ENCODE measurements at regions not wholly inside any gene's neighbourhood (a gene's known extent, or its start where the extent isn't known, plus 50 kb on each side); places are given as distances from the start of the nearest gene placed in this dataset.

DNA sequence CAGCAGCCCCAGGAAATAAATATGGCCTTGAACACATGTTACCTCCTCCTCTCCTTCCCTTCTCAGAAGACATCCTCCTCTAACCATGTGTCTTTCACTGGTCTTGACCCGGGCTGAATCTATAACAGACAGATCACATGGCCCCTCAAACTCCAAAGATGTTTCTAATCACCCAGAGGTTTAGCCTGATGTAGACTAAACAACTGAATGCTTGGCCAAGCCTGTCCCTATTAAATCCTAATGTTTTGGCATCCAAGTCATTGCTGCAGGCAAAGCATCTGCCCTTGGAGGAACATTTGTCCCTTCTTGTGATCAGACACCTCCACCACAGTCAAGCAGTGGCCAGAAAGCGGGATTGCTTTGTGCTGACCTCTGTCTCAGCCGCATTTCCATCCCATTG is 65.5 kb downstream of the ANKRD60 start:
- no peak for DNase-seq

DNA sequence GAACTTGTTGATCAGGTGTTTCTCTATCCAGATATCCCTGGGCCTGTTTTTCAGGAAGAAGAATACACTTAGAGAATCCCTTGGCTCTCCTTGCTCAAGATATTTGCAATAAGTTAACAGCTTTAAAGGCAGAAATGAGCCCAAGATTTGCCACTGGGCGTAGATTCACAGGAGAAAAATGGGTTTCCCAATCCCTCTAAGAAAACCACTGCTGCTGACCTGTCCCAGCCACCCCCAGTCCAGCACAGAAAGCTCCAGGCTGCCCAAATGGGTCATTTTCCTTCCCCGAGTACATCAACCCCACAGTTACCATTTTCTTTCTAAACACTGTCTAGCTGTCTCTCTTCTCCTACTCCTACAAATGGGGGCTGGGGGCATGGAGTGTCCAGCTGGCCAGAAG is 67.3 kb downstream of the ANKRD60 start:
- no peak for DNase-seq

DNA sequence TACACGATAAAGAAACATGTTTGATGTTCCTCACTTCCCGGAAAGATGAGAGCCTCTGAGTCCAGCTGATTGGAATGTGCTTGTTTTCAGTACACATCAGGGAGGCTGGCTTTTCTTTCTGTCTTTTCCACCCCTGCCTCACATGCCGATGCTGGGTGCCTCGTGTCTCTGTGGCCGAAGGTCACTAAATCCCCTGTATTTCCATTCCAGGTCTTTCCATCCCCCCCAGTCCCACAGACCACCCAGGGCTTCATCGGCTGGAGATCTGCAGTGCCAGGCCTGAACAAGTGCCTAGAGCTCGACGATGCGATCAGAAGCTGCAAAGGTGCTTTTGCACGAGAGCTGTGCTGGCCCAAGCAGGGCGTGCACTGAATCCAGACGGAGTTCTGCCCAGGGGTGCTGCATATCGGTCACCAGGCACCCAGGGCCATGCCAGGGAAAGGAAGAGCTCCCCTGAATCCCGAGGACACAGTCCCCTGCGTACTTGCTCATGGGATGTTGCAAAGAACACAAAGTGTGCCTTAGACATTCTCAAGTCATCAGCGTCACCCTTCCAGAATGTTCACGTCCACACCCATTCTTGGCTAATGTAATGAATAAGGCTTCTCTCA is 67.9 kb downstream of the ANKRD60 start:
- DNase-seq: peak; percentile 67

DNA sequence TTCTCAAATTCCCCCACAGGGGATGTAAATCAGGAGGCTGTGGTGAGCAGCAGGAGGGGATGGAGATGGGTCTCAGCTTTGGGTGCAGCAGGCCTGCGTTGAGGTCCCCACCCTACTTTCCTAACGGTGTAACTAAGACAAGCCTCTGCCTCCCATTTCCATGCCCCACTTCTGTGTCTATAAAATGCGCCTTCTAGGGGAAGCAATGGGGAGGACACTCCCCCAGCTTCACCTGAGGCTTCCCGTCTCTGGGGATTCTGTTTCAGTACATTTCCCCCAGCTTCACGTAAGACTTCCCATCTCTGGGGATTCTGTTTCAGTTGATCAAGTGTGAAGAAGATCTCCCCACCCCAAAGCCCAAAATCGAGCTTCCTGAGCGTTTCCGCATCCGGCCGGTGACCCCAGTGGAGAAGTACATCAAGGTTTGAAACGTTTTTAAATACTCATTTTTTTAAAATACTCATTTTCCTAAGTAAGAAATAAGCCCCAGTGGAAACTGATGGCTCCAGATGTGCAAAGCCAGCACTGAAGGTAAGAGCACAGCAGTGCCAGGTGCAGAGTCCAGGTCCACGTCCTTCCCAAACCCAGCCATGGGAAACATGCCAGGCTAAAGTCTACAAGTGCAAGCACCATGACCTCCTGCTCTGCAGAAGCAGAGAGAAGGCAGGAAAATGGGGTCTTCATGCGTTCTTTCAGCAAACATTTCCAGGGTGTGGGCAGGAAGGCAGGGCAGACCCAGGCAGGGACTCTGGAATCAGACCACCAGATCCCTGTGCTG is 73.1 kb downstream of the ANKRD60 start:
- no peak for DNase-seq

DNA sequence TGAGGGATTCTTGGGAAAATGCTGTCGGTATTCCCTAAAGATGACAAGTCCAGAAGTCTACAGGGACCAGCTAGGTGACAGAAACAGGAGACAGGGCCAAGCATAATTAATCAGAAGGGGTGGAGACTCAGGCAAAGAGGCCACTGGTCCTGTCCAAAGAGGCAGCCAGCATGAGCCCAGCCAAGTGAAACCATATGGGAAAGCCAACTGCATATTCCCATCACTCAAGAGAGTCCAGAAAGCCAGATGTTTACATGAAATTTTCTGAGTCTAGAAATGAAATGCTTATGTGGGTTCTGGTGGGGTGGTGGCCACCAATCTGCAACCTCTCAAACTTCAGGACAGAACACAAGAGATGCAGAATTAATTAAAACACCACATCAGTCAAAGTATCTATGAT is 74.3 kb downstream of the ANKRD60 start:
- DNase-seq: no peak

DNA sequence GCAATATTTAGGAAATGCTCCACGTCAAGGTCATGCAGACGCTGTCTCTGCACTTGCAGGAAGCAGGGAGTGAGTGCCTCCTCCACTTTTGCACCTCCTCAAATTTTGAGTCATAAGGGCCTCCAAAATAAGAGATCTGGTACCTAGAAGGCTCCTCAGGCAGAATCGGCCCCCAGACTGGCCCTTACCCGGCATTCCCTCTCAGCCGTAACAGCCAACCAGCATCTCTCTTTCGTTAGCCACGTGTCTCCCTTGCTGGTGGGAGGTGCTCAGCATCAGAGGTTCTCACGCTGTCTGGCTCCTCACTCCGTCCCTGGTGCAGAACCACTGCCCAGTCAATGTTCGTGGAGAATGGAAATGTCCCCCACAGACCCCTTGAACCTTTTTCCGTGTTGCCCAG is 75.3 kb downstream of the ANKRD60 start:
- no peak for DNase-seq

DNA sequence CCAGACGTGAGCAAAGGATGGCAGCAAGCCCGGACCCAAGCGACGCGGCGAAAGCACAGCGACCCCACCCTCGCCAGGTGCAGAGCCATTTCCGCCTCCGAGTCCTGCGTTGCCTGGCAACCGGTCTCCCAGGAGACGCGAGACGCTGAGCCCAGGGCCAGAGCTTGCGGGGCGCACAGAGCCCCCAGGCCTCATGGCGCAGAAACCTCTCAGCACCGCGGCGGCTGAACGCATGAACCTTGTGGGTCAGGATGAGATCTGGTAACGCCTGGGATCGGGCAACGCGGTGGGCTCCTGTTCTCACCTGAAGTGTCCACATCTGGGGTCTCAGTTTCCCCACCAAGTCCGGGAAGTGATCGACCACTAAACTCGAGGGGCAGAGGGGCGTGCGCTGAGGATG is 77.7 kb downstream of the ANKRD60 start:
- no peak for DNase-seq

DNA sequence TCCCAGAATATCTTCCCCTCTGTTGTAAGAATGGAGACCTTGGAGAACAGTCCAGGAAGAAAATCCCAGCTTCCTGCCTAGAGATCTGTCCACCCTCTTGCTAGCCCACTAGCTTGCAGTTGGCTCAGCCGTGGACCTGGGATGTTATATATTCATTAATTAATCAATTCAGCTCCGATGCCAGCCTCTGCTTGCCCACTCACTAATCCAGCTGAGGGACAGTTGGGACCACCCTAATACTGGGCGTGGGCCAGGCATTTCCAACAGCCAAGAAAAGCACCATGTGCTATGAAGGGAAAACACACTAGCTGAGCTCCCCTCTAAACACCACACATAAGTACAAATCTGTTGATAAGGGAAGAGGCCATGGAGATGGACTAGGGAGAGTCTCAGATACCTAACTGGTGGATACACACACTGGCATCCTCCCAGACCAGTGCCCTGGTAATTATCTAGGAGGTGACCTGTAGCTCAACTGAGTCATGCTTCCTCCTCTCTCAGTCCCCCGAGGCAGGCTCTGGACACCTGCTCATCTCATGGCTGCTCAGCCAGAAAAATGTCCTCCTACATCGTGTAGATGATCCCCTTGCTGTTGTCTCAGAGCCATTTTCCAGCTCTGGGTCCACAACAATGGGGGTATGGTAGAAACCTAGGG is 78.9 kb downstream of the ANKRD60 start:
- no peak for DNase-seq

DNA sequence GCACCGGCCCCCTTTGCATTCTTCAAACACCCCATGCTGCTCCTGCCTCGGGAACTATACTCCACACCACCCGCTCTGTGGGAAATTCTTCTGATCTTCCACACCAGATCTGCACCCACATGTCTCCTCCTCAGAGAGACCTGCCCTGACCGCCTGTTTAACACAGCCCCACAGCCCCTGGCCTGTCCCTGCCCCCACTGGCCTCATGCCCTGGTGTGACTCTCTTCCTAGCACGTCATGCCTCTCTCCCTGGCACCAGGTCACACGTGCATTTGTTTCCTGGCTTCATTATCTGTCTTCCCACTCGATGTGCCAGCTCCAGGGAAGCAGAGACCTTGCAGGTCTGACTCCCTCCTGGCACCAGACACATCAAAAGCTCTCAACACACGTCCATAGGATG is 79.6 kb downstream of the ANKRD60 start:
- DNase-seq: no peak

DNA sequence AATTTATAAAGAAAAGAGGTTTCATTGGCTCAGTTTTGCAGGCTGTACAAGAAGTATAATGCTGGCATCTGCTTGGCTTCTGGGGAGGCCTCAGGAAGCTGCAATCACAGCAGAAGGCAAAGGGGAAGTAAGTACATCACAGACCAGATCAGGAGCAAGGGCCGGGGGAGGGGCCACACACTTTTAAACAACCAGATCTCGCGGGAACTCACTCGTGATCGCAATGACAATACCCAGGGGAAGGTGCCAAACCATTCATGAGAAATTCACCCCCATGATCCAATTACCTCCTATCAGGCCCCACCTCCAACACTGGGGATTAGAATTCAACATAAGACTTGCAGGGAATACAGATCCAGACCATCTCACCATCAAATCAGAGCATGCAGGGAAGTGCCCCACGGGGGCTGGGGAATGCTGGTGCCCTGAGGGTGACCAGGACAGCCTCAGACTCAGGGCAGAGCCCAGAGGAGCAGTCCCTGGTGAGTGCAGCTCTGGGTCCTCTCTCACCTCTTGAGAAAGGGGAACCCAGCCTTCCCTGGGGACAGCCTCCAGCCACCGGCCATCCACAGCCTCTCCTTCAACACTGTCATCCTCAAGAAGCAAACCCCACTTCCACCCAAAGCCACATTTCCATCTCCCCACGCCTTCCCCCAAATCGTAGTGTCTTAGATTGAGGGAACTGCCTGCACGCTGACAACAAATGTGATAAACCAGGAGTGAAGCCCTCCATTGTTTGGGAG is 80.7 kb downstream of the ANKRD60 start:
- no peak for DNase-seq

DNA sequence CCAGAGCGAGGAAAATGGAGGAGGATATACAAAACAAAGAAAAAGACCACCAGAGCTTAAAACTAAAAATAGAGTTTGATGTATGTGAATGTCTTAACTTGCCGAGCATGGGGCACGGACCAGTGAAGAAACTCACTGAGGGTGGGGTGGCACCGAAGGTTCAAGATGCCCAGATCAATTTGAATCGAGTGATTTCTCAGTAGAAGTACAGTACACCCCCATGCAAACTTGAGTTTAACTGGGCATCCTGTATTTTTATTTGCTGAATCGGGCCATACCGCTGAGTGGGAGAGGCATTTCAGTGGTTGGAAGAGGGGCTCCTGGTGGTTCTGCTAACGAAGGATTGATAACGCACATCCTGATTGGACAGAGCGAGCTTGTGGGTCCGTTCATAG is 81.7 kb downstream of the ANKRD60 start:
- no peak for DNase-seq

DNA sequence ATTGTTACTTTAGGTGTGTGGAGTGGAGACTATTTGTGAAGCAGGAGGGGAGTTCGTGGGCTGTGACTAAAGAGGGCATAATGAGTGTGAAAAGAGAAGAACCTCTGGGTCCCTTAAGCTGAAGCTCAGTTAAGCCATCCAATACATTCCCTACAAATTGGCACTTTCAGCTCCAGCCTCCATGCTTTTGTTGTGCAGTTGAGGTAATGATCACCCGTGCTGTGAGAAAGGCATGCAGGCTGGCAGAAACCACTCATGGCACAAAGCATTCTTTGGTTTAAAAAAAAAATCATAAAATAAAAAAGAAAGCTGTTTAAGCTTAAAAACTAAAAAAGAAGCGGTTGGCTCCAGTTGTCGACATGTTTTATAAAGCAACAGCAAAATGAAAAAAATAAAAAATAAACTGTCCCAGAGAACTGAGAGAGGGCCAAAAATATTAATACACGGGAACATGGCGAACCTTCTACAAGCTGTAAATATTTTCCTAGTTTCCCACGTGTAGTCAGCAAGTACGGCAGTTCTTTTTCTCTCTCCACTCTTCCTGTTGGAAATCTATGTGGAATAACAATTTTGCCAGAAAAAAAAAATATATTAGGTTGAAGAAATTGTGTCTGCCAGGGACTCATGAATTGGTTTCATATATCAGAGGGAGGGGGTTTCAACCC is 82.2 kb downstream of the ANKRD60 start:
- no peak for DNase-seq

DNA sequence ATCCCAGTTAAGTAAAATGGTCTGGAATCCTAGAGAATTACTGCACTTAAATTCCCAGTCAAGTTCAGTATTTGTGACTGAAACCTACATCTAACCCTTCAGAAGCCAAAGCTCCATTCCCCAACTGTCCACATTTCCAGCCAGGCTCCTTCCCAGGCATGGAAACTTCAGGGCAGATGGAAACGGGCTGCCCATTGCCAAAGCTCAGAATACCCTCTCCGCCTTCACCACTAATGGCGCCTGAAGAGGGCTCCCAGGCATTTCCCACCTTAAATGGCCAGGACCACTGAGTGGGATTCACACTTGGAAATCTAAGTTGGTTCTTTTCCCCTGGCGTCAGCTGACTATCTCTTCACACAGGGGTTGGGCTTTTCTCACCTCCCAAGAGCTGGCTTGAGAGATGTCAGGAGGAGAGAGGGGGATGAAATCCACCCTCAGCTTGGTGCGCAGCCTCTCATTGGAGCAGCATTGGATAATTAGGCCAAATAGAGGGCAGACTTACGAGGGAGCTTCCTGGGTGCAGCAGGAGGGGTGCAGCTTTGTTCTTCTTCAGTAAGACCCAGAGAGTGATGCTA is 82.9 kb downstream of the ANKRD60 start:
- DNase-seq: no peak

DNA sequence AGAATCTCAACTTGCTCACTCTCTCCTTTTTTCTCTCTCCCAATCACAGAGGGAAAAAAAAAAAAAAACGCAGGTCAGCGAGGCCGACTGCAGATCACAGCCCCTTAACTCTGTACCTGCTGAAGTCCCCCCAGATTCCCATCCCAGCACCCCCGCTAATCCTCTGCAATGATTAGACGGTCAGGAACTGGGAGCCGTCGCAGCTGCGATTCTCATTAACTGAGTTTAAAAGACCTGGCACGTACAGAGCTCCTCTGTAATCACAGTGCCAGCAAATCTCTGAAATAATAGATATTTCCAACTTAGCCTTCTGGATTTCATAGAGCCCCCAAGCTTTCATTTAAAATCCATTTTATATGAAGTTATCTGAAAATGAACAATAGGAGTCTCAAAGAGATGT is 84.4 kb downstream of the ANKRD60 start:
- DNase-seq: no peak

DNA sequence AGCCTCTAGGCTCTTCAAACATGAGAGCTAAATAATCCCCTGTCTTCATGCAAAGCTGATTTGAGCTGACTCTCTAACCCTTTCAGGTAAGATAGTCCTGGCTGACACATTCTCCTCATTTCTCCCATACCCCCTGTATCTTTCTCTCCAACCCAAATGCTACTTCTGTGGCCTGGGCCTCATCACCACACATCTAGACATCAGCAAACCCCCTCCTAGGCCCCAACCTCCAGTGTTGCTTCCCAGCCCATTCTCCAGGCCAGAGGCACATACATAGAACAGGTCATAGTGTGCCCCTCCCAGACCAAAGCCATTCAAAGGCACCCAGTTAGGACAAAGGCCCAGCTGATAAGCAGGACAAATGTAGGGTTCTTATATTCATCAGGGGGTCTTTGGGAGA is 84.9 kb downstream of the ANKRD60 start:
- DNase-seq: no peak

DNA sequence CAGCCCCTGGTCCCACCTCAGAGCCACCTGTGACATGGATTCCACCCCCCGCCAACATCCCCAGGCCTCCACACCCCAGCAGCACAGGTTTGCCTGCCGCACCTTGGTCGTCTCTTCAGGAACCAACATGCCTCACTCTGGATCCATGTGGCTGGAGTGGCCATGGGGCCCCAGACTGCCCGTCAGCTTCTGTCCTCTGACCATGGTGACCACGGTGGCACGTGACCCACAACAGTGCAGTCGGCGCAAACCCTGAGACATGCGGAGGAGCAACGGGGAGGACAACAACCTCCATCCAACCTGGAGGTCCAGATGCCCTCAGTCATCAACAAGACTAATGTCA is 85.6 kb downstream of the ANKRD60 start:
- DNase-seq: no peak

DNA sequence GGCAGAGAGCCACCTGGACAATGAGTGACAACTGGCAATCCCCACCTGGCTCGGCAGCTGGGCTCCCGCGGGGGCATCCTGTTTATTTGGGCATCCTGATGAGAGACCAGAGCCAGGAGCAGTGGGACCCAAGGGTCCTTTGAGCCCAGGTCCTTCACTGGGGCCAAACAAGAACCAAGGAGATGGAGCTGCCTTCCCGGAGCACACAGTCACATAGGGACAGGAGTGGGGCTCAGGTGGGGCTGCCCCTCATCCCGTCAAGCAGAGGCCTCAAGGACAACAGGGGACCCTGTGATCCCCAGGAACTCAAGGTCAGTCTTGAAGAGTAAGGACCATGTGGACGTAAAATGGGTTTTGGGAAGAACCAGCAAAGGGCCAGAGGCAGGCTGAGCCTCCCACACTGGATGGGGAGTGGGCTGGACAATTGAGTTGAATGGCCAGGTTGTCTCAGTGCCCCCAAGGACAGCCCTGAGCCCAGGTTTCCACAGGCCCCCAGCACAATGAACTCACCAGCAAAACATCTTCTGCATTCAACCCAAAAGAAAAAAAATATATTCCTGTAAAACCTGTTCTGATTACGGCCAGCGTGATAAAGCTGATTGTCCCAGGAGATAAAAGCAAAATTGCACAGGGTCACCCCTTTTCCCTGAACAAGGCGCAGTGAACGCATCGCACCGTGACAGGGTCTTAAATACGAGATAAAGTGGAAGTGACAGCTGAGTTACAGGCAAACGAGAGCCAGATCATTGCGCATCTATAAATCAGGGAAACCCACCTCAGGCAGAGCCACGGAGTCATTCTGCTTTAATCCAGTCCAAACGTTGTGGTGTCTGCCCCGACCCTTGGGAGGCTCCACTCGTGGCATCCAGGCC is 86.2 kb downstream of the ANKRD60 start:
- DNase-seq: no peak

DNA sequence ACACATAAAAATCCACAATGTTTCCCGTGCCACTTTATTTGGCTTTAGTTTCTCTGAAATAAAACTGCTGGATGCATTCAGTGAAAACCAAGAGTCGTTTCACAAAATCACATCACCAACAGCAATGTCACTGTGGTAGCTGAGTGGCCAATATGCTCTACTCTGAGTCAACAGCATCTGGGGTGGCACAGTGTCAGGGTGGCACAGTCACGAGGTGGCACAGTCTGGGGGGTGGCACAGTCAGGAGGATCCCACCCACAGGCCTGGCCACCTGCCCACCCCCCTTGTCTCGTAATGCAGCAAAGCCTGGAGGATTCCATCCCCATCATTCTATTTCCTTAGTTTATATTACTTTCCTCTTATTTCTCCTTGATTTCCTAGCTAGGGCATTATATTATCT is 87.0 kb downstream of the ANKRD60 start:
- DNase-seq: no peak

DNA sequence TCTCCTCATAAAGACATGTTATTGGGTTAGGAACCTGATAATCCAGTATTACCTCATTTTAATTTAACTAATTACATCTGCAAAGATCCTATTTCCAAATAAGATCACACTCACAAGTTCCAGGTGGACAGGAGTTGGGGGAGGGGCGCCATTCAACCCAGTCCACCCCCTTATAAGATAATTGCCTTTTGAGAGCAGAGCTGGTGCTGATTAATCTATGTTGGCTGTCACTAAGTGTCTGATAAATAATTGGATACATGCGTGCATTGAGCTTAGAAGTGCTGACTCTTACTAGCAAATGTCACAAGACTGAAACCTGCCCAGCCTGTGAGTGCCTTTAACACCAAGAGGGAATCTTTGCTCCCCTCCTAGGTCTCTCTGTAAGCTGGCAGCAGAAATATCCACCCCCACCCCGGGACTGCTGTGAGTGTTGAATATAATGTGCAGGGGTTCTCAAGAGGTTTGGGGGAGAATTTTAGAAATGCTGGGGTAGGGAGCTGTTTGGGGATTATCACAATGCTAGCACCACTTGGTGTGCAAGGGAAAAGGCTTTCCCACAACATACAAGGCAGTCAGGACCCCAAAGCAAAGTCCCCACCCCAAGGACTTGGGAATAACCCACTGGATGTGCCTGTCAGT is 87.5 kb downstream of the ANKRD60 start:
- DNase-seq: no peak

DNA sequence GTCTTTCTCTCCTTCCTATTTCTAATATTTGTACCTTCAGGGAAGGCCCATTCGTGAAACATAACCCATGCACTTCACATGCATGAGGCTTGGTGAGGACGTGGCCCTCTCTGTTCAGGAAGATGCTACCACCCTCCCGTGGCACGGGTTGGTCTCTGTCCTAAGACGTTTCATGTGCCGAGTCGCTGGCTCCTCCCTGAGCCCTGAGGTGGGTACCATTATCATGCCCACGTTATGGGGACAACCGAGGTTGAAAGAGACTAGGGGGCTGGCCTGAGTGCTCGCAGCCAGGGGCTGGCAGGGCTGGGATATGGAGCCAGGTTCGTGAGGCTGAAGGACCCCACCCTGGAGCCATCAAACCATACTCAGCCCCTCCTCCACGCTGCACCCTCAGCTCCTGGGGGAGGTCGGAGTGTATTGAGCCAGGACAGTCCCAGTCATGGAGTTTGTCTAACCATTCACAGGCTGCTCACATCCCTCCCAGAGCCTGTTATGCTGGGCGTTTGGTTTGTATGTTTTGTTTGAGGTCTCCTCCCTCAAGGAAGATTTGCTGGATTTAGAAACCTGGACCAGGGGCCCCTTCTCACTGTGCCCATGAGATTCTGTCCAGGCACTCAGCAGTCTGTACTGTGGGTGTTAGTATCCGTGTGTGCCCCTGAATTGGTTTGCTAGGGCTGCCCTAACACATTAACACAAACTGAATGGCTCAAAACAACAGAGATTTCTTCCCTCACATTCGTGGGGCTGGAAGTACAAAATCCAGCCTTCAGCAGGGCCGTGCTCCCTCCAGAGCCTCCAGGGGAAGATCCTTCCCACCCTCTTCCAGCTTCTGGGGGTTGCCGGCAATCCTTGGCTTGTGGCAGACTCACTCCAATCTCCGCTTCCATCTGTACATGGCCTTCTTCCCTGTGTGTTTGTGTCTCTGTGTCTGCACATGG is 88.3 kb downstream of the ANKRD60 start:
- DNase-seq: no peak
